ENCODE measurements at regions not wholly inside any gene's neighbourhood (a gene's known extent, or its start where the extent isn't known, plus 50 kb on each side); places are given as distances from the start of the nearest gene placed in this dataset.

DNA sequence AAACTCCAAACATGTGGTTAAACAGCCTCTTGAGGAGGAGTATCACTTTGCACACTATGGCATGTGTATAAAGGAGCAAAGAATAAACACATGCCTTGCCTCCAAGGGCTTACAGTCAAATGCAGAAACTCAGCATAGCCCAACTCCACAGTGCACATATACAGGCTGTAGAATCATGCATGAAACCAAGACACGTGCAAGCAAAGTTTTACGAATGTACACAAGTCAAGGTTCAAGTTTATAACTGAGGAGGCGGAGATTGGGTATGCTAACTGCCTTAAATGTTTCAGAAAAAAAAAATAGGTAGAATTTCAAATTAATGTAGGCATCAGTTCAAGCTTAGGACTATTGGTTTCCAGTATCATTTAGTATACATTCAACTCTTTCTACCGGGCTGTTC, 321.1 kb downstream of the SOX9 start:
- Histone ChIP-seq H2AFZ (ENCODE audit: low read length) (no peak overlapping the region), H3K4me3 (ENCODE audit: low read length) (no peak overlapping the region), H3K4me1 (ENCODE audit: low read length) (0 out of 2 replicates have a peak, but pooled peaks cover 2% of the 10 kb centered on the region), H3K27ac (ENCODE audit: low read length) (no peak overlapping the region), H4K20me1 (ENCODE audit: insufficient read depth, low read length) (peaks cover 6% of the 10 kb centered on the region; the same call in 1 of the 2 replicates), H3F3A (ENCODE audit: insufficient read depth, low read length) (no peaks in the 10 kb centered on the region), H3K79me2 (ENCODE audit: low read length) (peaks cover 97% of the 10 kb centered on the region), H3K4me2 (ENCODE audit: low read depth, low read length) (no peak overlapping the region), H3K36me3 (replicated peaks; ENCODE audit: insufficient read depth, low read length) (no peaks in the 10 kb centered on the region), H3K9ac (ENCODE audit: low read length) (no peak overlapping the region), H3K9me3 (replicated peaks; ENCODE audit: insufficient read depth, low read length) (no peaks in the 10 kb centered on the region), H3K27me3 (replicated peaks; ENCODE audit: insufficient read depth, low read length) (no peaks in the 10 kb centered on the region), H3K9me2 (replicated peaks; ENCODE audit: insufficient read depth, low read length) (no peaks in the 10 kb centered on the region)
- TF ChIP-seq EZH2phosphoT487 (IDR thresholded peaks at IDR 0.05; ENCODE audit: low read length) = no peak
- no peak for TF ChIP-seq EZH2 (optimal IDR thresholded peaks at IDR 0.05; ENCODE audit: low read depth, low read length)
- TF ChIP-seq, protein P1, sequence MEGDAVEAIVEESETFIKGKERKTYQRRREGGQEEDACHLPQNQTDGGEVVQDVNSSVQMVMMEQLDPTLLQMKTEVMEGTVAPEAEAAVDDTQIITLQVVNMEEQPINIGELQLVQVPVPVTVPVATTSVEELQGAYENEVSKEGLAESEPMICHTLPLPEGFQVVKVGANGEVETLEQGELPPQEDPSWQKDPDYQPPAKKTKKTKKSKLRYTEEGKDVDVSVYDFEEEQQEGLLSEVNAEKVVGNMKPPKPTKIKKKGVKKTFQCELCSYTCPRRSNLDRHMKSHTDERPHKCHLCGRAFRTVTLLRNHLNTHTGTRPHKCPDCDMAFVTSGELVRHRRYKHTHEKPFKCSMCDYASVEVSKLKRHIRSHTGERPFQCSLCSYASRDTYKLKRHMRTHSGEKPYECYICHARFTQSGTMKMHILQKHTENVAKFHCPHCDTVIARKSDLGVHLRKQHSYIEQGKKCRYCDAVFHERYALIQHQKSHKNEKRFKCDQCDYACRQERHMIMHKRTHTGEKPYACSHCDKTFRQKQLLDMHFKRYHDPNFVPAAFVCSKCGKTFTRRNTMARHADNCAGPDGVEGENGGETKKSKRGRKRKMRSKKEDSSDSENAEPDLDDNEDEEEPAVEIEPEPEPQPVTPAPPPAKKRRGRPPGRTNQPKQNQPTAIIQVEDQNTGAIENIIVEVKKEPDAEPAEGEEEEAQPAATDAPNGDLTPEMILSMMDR (IDR thresholded peaks at IDR 0.05; ENCODE audit: low read length) = no peak
- DNase-seq = no peak

DNA sequence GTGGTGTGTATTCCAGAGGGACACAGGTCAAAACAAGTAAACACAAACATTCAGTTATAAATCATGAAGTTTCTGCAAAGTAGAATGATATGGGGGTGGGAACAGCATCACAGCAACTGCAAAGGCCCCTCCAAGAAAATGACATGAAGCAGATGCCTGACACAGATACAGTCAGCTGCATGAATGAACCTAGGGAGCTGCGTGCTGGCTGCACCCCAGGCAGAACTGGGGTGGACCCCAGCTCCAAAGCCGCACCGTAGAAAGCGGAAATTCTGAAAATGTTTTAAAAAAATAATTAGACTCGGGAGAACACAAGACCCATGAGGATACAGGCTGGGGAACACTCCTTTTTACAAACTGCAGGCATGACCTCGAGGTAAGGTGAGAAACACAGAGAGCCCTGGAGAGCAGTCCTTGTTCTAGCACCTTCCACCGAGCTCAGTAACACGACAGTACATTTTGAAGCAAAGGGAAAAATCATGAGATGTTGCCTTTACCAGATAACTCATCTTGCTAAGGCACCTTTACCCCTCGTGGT, 323.8 kb downstream of the SOX9 start:
- no peak overlapping the region for H3K4me2 ChIP-seq (ENCODE audit: low read depth, low read length)
- no peak overlapping the region for H3K27ac ChIP-seq (ENCODE audit: low read length)
- H3K79me2 ChIP-seq (ENCODE audit: low read length) = peaks cover 97% of the 10 kb centered on the region

DNA sequence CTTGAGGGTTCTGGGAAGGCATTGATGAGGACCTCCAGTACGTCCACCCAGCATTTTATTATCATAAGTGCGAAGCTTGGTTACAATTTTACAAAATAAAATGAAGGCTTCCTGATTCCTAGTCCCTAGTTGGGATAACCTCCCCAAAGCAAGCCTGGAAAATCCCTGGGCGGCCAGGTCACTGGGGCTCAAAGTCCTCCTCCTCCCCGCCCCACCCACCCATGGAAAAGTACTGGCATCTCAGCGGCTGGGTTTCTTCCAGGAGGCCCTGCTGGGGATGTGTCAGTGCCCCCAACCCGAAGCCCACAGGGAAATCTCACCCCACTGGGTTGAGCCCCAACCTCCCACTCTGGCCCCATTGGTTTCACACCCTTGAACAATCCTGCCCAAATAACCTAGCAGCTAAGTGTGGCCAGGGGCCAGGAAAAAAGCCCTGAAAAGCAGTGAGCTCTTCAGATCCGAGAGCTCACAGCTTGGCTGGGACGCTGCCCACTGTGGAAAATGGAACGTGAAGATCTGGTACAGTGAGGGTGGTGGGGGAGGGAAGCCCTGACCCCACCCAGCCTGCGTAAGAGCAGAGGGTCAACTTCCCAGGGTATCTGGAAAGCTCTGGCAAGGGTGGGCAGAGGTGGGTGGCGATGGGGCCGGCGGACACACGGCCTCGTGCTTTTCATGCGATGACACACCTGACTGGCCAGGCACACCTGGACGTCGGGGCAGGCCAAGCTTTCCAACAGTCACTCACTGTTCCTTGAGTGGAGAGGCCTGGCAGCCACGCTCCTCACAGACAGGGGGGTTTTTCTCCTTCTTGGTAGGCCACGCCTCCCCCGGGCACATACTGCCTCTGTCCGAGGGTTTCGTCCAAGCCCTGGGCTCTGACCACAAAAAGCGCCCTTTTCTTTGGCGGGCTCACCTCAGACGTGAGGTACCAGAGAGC, 324.5 kb downstream of the SOX9 start:
- TF ChIP-seq EZH2 (optimal IDR thresholded peaks at IDR 0.05; ENCODE audit: low read depth, low read length) (no peak), EZH2phosphoT487 (IDR thresholded peaks at IDR 0.05; ENCODE audit: low read length) (no peak)
- TF ChIP-seq, protein P1 (IDR thresholded peaks at IDR 0.05; ENCODE audit: low read length) = no peak
- H3K4me1 ChIP-seq (ENCODE audit: low read length) = peaks cover 21% of the 10 kb centered on the region
- no peaks in the 10 kb centered on the region for H3F3A ChIP-seq (ENCODE audit: insufficient read depth, low read length)
- H3K27me3 ChIP-seq (replicated peaks; ENCODE audit: insufficient read depth, low read length) = no peaks in the 10 kb centered on the region
- H3K79me2 ChIP-seq (ENCODE audit: low read length) = peaks cover 97% of the 10 kb centered on the region
- no peak overlapping the region for H2AFZ ChIP-seq (ENCODE audit: low read length)
- H3K36me3 ChIP-seq (replicated peaks; ENCODE audit: insufficient read depth, low read length) = no peaks in the 10 kb centered on the region
- DNase-seq = no peak
- no peaks in the 10 kb centered on the region for H3K9me2 ChIP-seq (replicated peaks; ENCODE audit: insufficient read depth, low read length)
- no peak overlapping the region for H3K4me3 ChIP-seq (ENCODE audit: low read length)
- H3K27ac ChIP-seq (ENCODE audit: low read length) = no peak overlapping the region
- H3K9me3 ChIP-seq (replicated peaks; ENCODE audit: insufficient read depth, low read length) = no peaks in the 10 kb centered on the region
- H3K4me2 ChIP-seq (ENCODE audit: low read depth, low read length) = no peak overlapping the region
- no peaks in the 10 kb centered on the region; the same call in 1 of the 2 replicates for H4K20me1 ChIP-seq (ENCODE audit: insufficient read depth, low read length)
- H3K9ac ChIP-seq (ENCODE audit: low read length) = no peak overlapping the region

More for the DNA sequence above, 323.8 kb downstream of the SOX9 start:
- TF ChIP-seq, protein P1 (IDR thresholded peaks at IDR 0.05; ENCODE audit: low read length) = no peak
- TF ChIP-seq EZH2 (optimal IDR thresholded peaks at IDR 0.05; ENCODE audit: low read depth, low read length) = no peak
- no peak for TF ChIP-seq EZH2phosphoT487 (IDR thresholded peaks at IDR 0.05; ENCODE audit: low read length)
- Histone ChIP-seq H3K9me3 (replicated peaks; ENCODE audit: insufficient read depth, low read length) (no peaks in the 10 kb centered on the region), H2AFZ (ENCODE audit: low read length) (no peak overlapping the region), H3K36me3 (replicated peaks; ENCODE audit: insufficient read depth, low read length) (no peaks in the 10 kb centered on the region), H4K20me1 (ENCODE audit: insufficient read depth, low read length) (no peaks in the 10 kb centered on the region; the same call in 1 of the 2 replicates), H3K9me2 (replicated peaks; ENCODE audit: insufficient read depth, low read length) (no peaks in the 10 kb centered on the region), H3K4me3 (ENCODE audit: low read length) (no peak overlapping the region), H3K27me3 (replicated peaks; ENCODE audit: insufficient read depth, low read length) (no peaks in the 10 kb centered on the region), H3K9ac (ENCODE audit: low read length) (no peak overlapping the region), H3F3A (ENCODE audit: insufficient read depth, low read length) (no peaks in the 10 kb centered on the region), H3K4me1 (ENCODE audit: low read length) (peaks cover 21% of the 10 kb centered on the region)
- no peak for DNase-seq
